Small intestine (tissue), 7 donors: ENCODE measurements at regions not wholly inside any gene's neighbourhood (a gene's known extent, or its start where the extent isn't known, plus 50 kb on each side); places are given as distances from the start of the nearest gene placed in this dataset.
A peak's percentile ranks its signal among the peaks of the same experiment; 100 is the strongest.
"Not testable (repeated sequence)": the region's sequence is repeated elsewhere in the genome, so short reads cannot be mapped to it uniquely, and the experiment has no call there.

Experiments
- DNase-seq, 2 donors: peaks; one replicate each; pipeline versions ENCODE4 v3.0.0 to v3.0.0-alpha.2; 2013
- FAIRE-seq: peaks from 2 replicates; lab custom pipeline; 2012; peaks lifted over from hg19 to GRCh38; lab: Jason Lieb, UNC
- H3K27ac ChIP-seq, 3 donors: one replicate each; pipeline ENCODE4 v1.5.1; 2013; ENCODE audit warnings: low read length in 2 of 3, mild to moderate bottlenecking in 2 of 3, control low read depth in 1 of 3, inconsistent platforms in 1 of 3, low read depth in 1 of 3, moderate library complexity in 1 of 3
- H3K27me3 ChIP-seq, 3 donors: one replicate each; pipeline ENCODE4 v1.6.1; 2013; ENCODE audit warnings: low read length in 3 of 3, inconsistent platforms in 1 of 3; ENCODE audit not compliant: control insufficient read depth in 3 of 3, insufficient read depth in 3 of 3
- H3K36me3 ChIP-seq, 3 donors: one replicate each; pipeline ENCODE4 v1.6.1; 2013; ENCODE audit warnings: low read length in 3 of 3, inconsistent platforms in 1 of 3, low read depth in 1 of 3, mild to moderate bottlenecking in 1 of 3, moderate library complexity in 1 of 3; ENCODE audit not compliant: control insufficient read depth in 3 of 3, insufficient read depth in 2 of 3
- H3K4me1 ChIP-seq, 3 donors: one replicate each; pipeline ENCODE4 v1.6.1; 2013; ENCODE audit warnings: low read length in 2 of 3, inconsistent platforms in 1 of 3, low read depth in 1 of 3, mild to moderate bottlenecking in 1 of 3, moderate library complexity in 1 of 3; ENCODE audit not compliant: control insufficient read depth in 3 of 3, insufficient read depth in 2 of 3
- H3K4me3 ChIP-seq, 3 donors: one replicate each; pipeline ENCODE4 v1.5.1; 2013; ENCODE audit warnings: low read length in 3 of 3, control low read depth in 1 of 3, inconsistent platforms in 1 of 3, low read depth in 1 of 3, mild to moderate bottlenecking in 1 of 3, moderate library complexity in 1 of 3
- H3K9me3 ChIP-seq, 2 donors: one replicate each; pipeline ENCODE4 v1.6.1; 2013; ENCODE audit warnings: low read depth in 1 of 2, low read length in 1 of 2; ENCODE audit not compliant: control insufficient read depth in 2 of 2, insufficient read depth in 1 of 2
- WGBS, 3 donors: extraction: QIAGEN DNeasy Blood & Tissue Kit; methylation state at CpG; one replicate each; pipeline ENCODE4 v1.1.7; 2013; 5-methylcytosine and 5-hydroxymethylcytosine counted together
- donor health status: healthy with polysubstance abuse.
- donor health status: control.
- donor health status: control.
- donor health status: Bipolar disorder and iron deficiency.
- donor health status: healthy.

DNA sequence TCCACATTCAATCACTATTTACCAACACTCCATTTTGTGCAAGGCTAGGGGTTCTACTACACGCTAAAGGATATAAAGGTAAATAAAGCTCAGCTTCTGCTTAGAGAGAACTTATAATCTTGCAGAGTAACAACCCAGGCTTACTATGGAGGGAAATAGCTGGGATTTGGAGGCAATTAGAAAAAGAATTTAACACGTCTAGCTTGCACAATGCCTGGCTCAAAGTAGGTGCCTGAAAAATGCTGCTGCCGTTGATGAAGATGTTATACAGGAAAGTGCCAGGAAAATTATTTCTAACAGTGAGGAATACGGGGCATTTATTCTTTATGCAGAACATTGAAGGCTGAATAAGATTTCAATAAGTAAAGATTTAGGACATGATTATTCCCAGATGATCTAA lies 214.2 kb downstream of the KITLG start:
- Histone ChIP-seq H3K4me3 (no peak overlapping the region), H3K36me3 (no peaks in the 10 kb centered on the region), H3K27me3 (no peaks in the 10 kb centered on the region), H3K27ac (no peak overlapping the region), H3K9me3 (no peaks in the 10 kb centered on the region), H3K4me1 (no peaks in the 10 kb centered on the region)
- WGBS, 3 donors, result 80 to 90% (median 86%) methylated on average over 4 of the region's 4 CpGs
- FAIRE-seq (no peak), DNase-seq (no peak)

- DNase-seq (no peak), FAIRE-seq (no peak)
- no peak overlapping the region for H3K4me3 ChIP-seq
- no peaks in the 10 kb centered on the region for H3K36me3 ChIP-seq
- H3K9me3 ChIP-seq, result no peaks in the 10 kb centered on the region
- H3K27ac ChIP-seq, result no peak overlapping the region
- no peaks in the 10 kb centered on the region for H3K27me3 ChIP-seq
- H3K4me1 ChIP-seq, result no peaks in the 10 kb centered on the region
These were observed 213.0 kb downstream of the KITLG start for GRCh38 chr12:88367231-88367630.

DNA sequence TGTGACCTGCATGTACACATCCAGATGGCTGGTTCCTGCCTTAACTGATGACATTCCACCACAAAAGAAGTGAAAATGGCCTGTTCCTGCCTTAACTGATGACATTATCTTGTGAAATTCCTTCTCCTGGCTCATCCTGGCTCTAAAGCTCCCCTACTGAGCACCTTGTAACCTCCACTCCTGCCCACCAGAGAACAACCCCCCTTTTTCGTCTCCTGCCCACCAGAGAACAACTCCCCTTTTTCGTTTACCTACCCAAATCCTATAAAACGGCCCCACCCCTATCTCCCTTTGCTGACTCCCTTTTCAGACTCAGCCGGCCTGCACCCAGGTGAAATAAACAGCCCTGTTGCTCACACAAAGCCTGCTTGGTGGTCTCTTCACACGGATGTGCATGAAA lies 212.2 kb downstream of the KITLG start:
- not testable (repeated sequence) for H3K36me3 ChIP-seq, H3K27me3 ChIP-seq, H3K4me3 ChIP-seq, FAIRE-seq, H3K9me3 ChIP-seq, H3K4me1 ChIP-seq, DNase-seq, H3K27ac ChIP-seq
- WGBS, 3 donors, result 65 to 80% (median 67%) methylated on average over 5 of the region's 5 CpGs

DNA sequence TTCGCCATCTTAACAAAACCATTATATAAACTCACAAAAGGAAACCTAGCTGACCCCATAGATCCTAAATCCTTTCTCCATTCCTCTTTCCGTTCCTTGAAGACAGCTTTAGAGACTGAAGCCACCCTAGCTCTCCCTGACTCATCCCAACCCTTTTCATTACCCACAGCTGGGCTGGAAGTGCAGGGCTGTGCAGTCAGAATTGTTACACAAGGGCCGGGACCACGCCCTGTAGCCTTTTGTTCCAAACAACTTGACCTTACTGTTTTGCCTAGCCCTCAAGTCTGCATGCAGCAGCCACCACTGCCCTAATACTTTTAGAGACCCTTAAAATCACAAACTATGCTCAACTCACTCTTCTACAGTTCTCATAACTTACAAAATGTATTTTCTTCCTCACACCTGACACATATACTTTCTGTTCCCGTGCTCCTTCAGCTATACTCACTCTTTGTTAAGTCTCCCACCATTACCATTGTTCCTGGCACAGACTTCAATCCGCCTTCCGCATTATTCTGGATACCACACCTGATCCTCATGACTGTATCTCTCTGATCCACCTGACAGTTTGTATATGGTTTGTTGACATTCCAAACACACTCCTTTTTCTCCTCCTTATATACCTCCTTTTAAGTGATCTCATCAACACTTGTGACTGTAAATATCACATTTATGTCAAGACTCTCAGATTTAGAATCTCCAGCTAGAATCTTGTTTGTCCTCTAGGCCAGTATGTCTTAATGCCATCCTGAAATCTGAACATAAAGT lies 208.7 kb downstream of the KITLG start:
- no peaks in the 10 kb centered on the region for H3K4me1 ChIP-seq
- DNase-seq (no peak), FAIRE-seq (no peak)
- WGBS, 3 donors, result 84 to 88% (median 86%) methylated on average over 7 of the region's 7 CpGs
- H3K4me3 ChIP-seq, result no peak overlapping the region
- no peaks in the 10 kb centered on the region for H3K27me3 ChIP-seq
- no peaks in the 10 kb centered on the region for H3K36me3 ChIP-seq
- H3K27ac ChIP-seq, result no peak overlapping the region
- H3K9me3 ChIP-seq, result no peaks in the 10 kb centered on the region

- DNase-seq (no peak), FAIRE-seq (no peak)
- Histone ChIP-seq H3K4me1 (no peaks in the 10 kb centered on the region), H3K4me3 (no peak overlapping the region), H3K27ac (no peak overlapping the region), H3K36me3 (no peaks in the 10 kb centered on the region), H3K9me3 (no peaks in the 10 kb centered on the region), H3K27me3 (no peaks in the 10 kb centered on the region)
- 84 to 90% (median 89%) methylated on average over 6 of the region's 6 CpGs for WGBS, 3 donors
These were observed 204.7 kb downstream of the KITLG start for GRCh38 chr12:88375306-88376305.

DNA sequence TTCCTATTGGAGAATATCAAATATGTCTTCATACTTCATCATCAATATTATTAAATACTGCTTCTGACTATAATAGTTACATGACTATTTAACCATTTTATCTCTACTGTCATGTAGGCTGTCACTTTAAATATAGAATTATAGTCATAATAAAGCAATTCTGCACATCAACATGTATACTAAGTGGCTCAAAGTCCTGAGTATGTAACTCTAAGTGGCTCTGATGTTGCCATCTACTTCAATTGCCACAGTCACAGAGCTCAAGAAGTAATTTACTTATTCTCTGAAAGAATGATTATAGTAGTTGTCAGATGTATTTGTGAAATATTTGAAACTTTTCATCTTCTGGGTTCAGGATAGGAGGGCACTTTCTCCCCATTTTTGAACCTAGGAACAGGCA lies 202.3 kb downstream of the KITLG start:
- FAIRE-seq, result no peak
- H3K4me3 ChIP-seq, result no peak overlapping the region
- DNase-seq, result peak in 1 of 2 donors; percentile 16

GRCh38 chr12:88381466-88381865 lies 198.8 kb downstream of the KITLG start:
- 78 to 81% (median 81%) methylated on average over 3 of the region's 3 CpGs for WGBS, 3 donors
- Histone ChIP-seq H3K27me3 (no peaks in the 10 kb centered on the region), H3K27ac (no peak overlapping the region), H3K36me3 (no peaks in the 10 kb centered on the region), H3K4me1 (no peaks in the 10 kb centered on the region), H3K4me3 (no peak overlapping the region), H3K9me3 (peaks cover 0 to 5% of the 10 kb centered on the region in 2 donors)
- DNase-seq, result no peak
- FAIRE-seq, result no peak

More for the DNA sequence above, 202.3 kb downstream of the KITLG start:
- Histone ChIP-seq H3K4me1 (no peaks in the 10 kb centered on the region), H3K27me3 (no peaks in the 10 kb centered on the region), H3K27ac (no peak overlapping the region), H3K9me3 (peaks cover 0 to 5% of the 10 kb centered on the region in 2 donors), H3K36me3 (no peaks in the 10 kb centered on the region)

DNA sequence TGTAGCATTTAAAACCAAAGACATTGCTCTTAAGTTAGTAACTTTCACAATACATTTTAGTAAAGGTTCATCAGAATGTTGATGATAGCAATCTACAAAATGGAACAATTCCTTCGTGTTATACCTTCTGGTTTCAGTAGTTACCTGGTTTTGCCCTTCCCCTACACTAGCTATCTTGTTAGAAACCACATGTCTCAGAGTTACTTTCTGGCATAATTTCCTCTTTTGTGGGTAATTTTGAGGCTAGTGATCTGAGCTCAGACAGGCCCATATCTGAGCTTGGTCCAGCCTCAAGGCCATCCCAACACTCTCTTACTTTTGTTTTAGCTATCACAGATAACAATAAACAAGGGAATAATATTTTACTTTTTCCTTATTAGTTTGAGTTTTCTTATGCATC lies 196.9 kb downstream of the KITLG start:
- FAIRE-seq (no peak), DNase-seq (no peak)
- H3K27ac ChIP-seq, result no peak overlapping the region
- H3K27me3 ChIP-seq, result no peaks in the 10 kb centered on the region
- H3K9me3 ChIP-seq, result peaks cover 0 to 5% of the 10 kb centered on the region in 2 donors
- no peaks in the 10 kb centered on the region for H3K4me1 ChIP-seq
- H3K36me3 ChIP-seq, result no peaks in the 10 kb centered on the region
- no peak overlapping the region for H3K4me3 ChIP-seq
- WGBS, 3 donors, result 60 to 73% (median 72%) methylated on average over 1 of the region's 1 CpG
